ENCODE measurements at regions not wholly inside any gene's neighbourhood (a gene's known extent, or its start where the extent isn't known, plus 50 kb on each side); places are given as distances from the start of the nearest gene placed in this dataset.

- no peak for DNase-seq (ENCODE audit: low read depth)
Observed at GRCh38 chr3:72013084-72013483, 228.1 kb upstream of the PROK2 start.

GRCh38 chr3:72012363-72012762 lies 227.4 kb upstream of the PROK2 start:
- DNase-seq (ENCODE audit: low read depth): no peak

GRCh38 chr3:72011485-72011884 lies 226.5 kb upstream of the PROK2 start:
- peak; percentile 16 for DNase-seq (ENCODE audit: low read depth)

- DNase-seq (ENCODE audit: low read depth): no peak
Observed at GRCh38 chr3:72009851-72010443, 225.0 kb upstream of the PROK2 start.

- DNase-seq (ENCODE audit: low read depth): peak; percentile 44
Observed at GRCh38 chr3:72008226-72008996, 223.5 kb upstream of the PROK2 start.

GRCh38 chr3:72006631-72007556 lies 221.9 kb upstream of the PROK2 start:
- DNase-seq (ENCODE audit: low read depth): no peak

- peak; percentile 50 for DNase-seq (ENCODE audit: low read depth)
Observed at GRCh38 chr3:72004749-72005292, 219.9 kb upstream of the PROK2 start.

GRCh38 chr3:72003936-72004335 lies 219.0 kb upstream of the PROK2 start:
- DNase-seq (ENCODE audit: low read depth): no peak

- DNase-seq (ENCODE audit: low read depth): no peak
Observed at GRCh38 chr3:72001758-72002157, 216.8 kb upstream of the PROK2 start.

- DNase-seq (ENCODE audit: low read depth): peak; percentile 92
Observed at GRCh38 chr3:71998995-71999673, 214.2 kb upstream of the PROK2 start.

GRCh38 chr3:71997066-71997653 lies 212.2 kb upstream of the PROK2 start:
- DNase-seq (ENCODE audit: low read depth): no peak

- DNase-seq (ENCODE audit: low read depth): no peak
Observed at GRCh38 chr3:71994906-71995305, 210.0 kb upstream of the PROK2 start.

- DNase-seq (ENCODE audit: low read depth): no peak
Observed at GRCh38 chr3:71994203-71994602, 209.3 kb upstream of the PROK2 start.

- DNase-seq (ENCODE audit: low read depth): no peak
Observed at GRCh38 chr3:71991681-71992080, 206.7 kb upstream of the PROK2 start.

- peak; percentile 18 for DNase-seq (ENCODE audit: low read depth)
Observed at GRCh38 chr3:71991046-71991445, 206.1 kb upstream of the PROK2 start.

GRCh38 chr3:71990545-71990944 lies 205.6 kb upstream of the PROK2 start:
- no peak for DNase-seq (ENCODE audit: low read depth)

GRCh38 chr3:71989165-71989564 lies 204.2 kb upstream of the PROK2 start:
- DNase-seq (ENCODE audit: low read depth): peak; percentile 87

- peak; percentile 88 for DNase-seq (ENCODE audit: low read depth)
Observed at GRCh38 chr3:71987828-71988227, 202.9 kb upstream of the PROK2 start.

GRCh38 chr3:71987089-71987735 lies 202.3 kb upstream of the PROK2 start:
- DNase-seq (ENCODE audit: low read depth): peak; percentile 34

- DNase-seq (ENCODE audit: low read depth): no peak
Observed at GRCh38 chr3:71986606-71987005, 201.7 kb upstream of the PROK2 start.

Data from HT1080 (cell line).